NT2/D1 (cell line): ENCODE measurements at regions not wholly inside any gene's neighbourhood (a gene's known extent, or its start where the extent isn't known, plus 50 kb on each side); places are given as distances from the start of the nearest gene placed in this dataset.
"Not testable (repeated sequence)": the region's sequence is repeated elsewhere in the genome, so short reads cannot be mapped to it uniquely, and the experiment has no call there.

Experiments
- SUZ12 ChIP-seq: IDR thresholded peaks from 2 replicates; pipeline ENCODE4 v1.6.1; 2011; ENCODE audit not compliant: insufficient read length, insufficient read depth; ENCODE audit errors: extremely low read depth
- YY1 ChIP-seq: IDR thresholded peaks from 2 replicates; pipeline ENCODE4 v1.6.1; 2011; ENCODE audit not compliant: insufficient read length, insufficient read depth

- not testable (repeated sequence) for TF ChIP-seq YY1, SUZ12
These were observed 371.1 kb upstream of the ADAMTS5 start for GRCh38 chr21:27338007-27338406.
